ENCODE measurements at regions not wholly inside any gene's neighbourhood (a gene's known extent, or its start where the extent isn't known, plus 50 kb on each side); places are given as distances from the start of the nearest gene placed in this dataset.

DNA sequence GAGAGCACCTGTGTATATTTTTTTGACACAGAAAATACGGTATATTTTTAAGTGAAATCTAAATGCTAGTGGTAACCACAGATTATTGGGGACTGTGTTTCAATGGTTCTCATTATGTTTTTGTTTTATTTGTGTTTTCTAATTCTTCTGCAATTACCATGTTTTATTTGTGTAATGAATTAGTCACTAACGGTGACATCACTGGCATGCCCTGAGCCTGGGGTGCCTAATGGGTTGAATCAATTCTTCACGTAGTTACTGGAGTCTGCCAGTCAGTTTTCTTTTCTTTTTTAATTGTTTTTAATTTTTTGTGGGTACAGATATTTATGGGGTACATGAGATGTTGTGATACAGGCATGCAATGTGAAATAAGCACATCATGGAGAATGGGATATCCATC is 168.8 kb downstream of the RELL1 start:
- no peaks in the 10 kb centered on the region for H3K4me1 ChIP-seq (ENCODE audit: control insufficient read depth, insufficient read depth, low read length)
- no peaks in the 10 kb centered on the region for H3K9me3 ChIP-seq (ENCODE audit: control insufficient read depth, insufficient read depth, low read depth, low read length)
- POLR2A ChIA-PET: no interaction called here
- CTCF ChIA-PET: no interaction called here
- no peak overlapping the region for H3K4me3 ChIP-seq (ENCODE audit: low read depth, low read length)
- H3K36me3 ChIP-seq (ENCODE audit: control insufficient read depth in 2 of 2, insufficient read depth in 1 of 2, low read length in 2 of 2): no peaks in the 10 kb centered on the region
- TF ChIP-seq ZNF629 (tag by site-specific recombination; IDR thresholded peaks at IDR 0.05) (0 out of 2 replicates have a peak, but pooled peaks have one; percentile 24), ZBTB21 (tag by site-specific recombination; IDR thresholded peaks at IDR 0.05) (no peak), ZNF366 (tag by site-specific recombination; conservative IDR thresholded peaks at IDR 0.05) (0 out of 2 replicates have a peak, but pooled peaks have one; percentile 12), ZNF157 (tag by site-specific recombination; IDR thresholded peaks at IDR 0.05) (no peak)
- TF ChIP-seq, protein P1, sequence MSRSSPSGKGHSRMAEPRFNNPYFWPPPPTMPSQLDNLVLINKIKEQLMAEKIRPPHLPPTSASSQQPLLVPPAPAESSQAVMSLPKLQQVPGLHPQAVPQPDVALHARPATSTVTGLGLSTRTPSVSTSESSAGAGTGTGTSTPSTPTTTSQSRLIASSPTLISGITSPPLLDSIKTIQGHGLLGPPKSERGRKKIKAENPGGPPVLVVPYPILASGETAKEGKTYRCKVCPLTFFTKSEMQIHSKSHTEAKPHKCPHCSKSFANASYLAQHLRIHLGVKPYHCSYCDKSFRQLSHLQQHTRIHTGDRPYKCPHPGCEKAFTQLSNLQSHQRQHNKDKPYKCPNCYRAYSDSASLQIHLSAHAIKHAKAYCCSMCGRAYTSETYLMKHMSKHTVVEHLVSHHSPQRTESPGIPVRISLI (tag by site-specific recombination; IDR thresholded peaks at IDR 0.05): 0 out of 2 replicates have a peak, but pooled peaks have one; percentile 24
- no peak overlapping the region for H3K27ac ChIP-seq (ENCODE audit: extremely low read depth, low read depth, low read length)

DNA sequence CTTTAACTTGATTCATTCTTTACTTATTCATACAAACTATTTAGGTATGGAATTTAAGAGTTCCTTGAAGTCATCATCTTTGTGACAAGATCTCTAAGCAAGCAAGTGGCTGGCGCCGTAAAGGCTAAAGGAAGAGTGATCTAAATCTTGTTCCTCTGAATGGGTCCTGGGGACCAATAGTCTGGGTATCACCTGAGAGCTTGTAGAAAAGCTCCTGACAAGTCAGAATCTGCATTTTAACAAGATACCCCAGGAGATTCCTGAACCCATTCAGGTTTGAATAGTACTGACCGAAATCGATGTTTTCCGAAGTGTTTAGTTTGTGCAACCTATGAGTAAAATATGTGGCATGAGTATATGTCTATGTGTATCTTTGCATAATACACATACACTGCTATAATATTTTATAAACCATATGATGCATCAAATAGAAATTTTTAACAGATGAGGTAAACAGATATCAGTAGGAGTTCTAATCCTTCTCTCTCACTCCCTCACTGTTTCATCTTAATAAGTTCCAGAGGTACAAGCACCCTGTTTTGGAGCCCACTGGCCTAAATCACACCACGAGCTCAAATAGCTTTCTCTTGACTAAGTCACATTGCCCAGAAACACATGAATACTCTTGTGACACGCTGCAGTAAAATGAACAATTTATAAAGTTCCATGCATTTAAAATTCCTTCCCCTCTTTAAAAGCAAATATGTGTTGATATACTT is 170.0 kb downstream of the RELL1 start:
- H3K4me1 ChIP-seq (ENCODE audit: control insufficient read depth, insufficient read depth, low read length): no peaks in the 10 kb centered on the region
- no peaks in the 10 kb centered on the region for H3K9me3 ChIP-seq (ENCODE audit: control insufficient read depth, insufficient read depth, low read depth, low read length)
- H3K27ac ChIP-seq (ENCODE audit: extremely low read depth, low read depth, low read length): no peak overlapping the region
- no peak overlapping the region for H3K4me3 ChIP-seq (ENCODE audit: low read depth, low read length)
- TF ChIP-seq ZNF558 (tag by site-specific recombination; IDR thresholded peaks at IDR 0.05) (no peak), ZNF423 (tag by site-specific recombination; IDR thresholded peaks at IDR 0.05) (no peak), ZNF629 (tag by site-specific recombination; IDR thresholded peaks at IDR 0.05) (no peak), ZNF544 (tag by site-specific recombination; IDR thresholded peaks at IDR 0.05) (no peak), ZFP69B (tag by site-specific recombination; IDR thresholded peaks at IDR 0.05) (no peak), ZNF473 (tag by site-specific recombination; IDR thresholded peaks at IDR 0.05) (no peak), ZNF24 (tag by site-specific recombination; IDR thresholded peaks at IDR 0.05) (no peak), ZSCAN30 (tag by site-specific recombination; IDR thresholded peaks at IDR 0.05) (no peak), ZNF658 (tag by site-specific recombination; IDR thresholded peaks at IDR 0.05) (no peak)
- TF ChIP-seq, protein P2, sequence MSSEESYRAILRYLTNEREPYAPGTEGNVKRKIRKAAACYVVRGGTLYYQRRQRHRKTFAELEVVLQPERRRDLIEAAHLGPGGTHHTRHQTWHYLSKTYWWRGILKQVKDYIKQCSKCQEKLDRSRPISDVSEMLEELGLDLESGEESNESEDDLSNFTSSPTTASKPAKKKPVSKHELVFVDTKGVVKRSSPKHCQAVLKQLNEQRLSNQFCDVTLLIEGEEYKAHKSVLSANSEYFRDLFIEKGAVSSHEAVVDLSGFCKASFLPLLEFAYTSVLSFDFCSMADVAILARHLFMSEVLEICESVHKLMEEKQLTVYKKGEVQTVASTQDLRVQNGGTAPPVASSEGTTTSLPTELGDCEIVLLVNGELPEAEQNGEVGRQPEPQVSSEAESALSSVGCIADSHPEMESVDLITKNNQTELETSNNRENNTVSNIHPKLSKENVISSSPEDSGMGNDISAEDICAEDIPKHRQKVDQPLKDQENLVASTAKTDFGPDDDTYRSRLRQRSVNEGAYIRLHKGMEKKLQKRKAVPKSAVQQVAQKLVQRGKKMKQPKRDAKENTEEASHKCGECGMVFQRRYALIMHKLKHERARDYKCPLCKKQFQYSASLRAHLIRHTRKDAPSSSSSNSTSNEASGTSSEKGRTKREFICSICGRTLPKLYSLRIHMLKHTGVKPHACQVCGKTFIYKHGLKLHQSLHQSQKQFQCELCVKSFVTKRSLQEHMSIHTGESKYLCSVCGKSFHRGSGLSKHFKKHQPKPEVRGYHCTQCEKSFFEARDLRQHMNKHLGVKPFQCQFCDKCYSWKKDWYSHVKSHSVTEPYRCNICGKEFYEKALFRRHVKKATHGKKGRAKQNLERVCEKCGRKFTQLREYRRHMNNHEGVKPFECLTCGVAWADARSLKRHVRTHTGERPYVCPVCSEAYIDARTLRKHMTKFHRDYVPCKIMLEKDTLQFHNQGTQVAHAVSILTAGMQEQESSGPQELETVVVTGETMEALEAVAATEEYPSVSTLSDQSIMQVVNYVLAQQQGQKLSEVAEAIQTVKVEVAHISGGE (tag by site-specific recombination; conservative IDR thresholded peaks at IDR 0.05; ENCODE audit: low read depth): no peak
- no peaks in the 10 kb centered on the region for H3K36me3 ChIP-seq (ENCODE audit: control insufficient read depth in 2 of 2, insufficient read depth in 1 of 2, low read length in 2 of 2)
- ChIA-PET CTCF (interaction anchor here (0.7 kb wide), 1 partner anchor 35 kb away, joined by 4 read pairs; no protein-coding TSS in a partner anchor), POLR2A (no interaction called here)

DNA sequence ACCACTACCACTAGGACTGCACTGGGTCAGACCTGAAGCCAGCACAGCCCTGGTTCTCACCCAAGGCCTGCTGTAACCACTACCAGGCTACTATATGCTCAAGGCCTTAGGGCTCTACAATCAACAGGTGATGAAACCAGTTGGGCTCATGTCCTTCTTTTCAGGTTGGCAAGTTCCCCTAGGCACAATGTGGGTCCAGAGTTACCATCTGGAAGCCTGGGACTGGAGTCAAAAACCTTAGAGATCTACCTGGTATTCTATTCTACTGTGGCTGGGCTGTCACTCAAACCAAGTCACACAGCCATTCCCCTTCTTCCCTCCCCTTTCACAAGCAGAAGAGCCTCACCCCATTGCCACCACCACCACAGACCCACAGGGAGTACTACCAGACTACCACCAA is 175.6 kb downstream of the RELL1 start:
- H3K4me3 ChIP-seq (ENCODE audit: low read depth, low read length): no peak overlapping the region
- H3K36me3 ChIP-seq (ENCODE audit: control insufficient read depth in 2 of 2, insufficient read depth in 1 of 2, low read length in 2 of 2): no peaks in the 10 kb centered on the region
- H3K9me3 ChIP-seq (ENCODE audit: control insufficient read depth, insufficient read depth, low read depth, low read length): no peaks in the 10 kb centered on the region
- POLR2A ChIA-PET: no interaction called here
- no peak overlapping the region for H3K27ac ChIP-seq (ENCODE audit: extremely low read depth, low read depth, low read length)
- CTCF ChIA-PET: no interaction called here
- no peaks in the 10 kb centered on the region for H3K4me1 ChIP-seq (ENCODE audit: control insufficient read depth, insufficient read depth, low read length)
- TF ChIP-seq ZNF292 (tag by site-specific recombination; IDR thresholded peaks at IDR 0.05; ENCODE audit: borderline replicate concordance, low read depth): no peak
- no peak for TF ChIP-seq ZNF473 (tag by site-specific recombination; IDR thresholded peaks at IDR 0.05)
- no peak for TF ChIP-seq ZNF214 (tag by site-specific recombination; IDR thresholded peaks at IDR 0.05; ENCODE audit: borderline replicate concordance)
- no peak for TF ChIP-seq ZNF16 (tag by site-specific recombination; IDR thresholded peaks at IDR 0.05; ENCODE audit: low read depth)
- TF ChIP-seq, protein P3, sequence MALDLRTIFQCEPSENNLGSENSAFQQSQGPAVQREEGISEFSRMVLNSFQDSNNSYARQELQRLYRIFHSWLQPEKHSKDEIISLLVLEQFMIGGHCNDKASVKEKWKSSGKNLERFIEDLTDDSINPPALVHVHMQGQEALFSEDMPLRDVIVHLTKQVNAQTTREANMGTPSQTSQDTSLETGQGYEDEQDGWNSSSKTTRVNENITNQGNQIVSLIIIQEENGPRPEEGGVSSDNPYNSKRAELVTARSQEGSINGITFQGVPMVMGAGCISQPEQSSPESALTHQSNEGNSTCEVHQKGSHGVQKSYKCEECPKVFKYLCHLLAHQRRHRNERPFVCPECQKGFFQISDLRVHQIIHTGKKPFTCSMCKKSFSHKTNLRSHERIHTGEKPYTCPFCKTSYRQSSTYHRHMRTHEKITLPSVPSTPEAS (tag by site-specific recombination; IDR thresholded peaks at IDR 0.05): no peak
- no peak for TF ChIP-seq ZNF707 (tag by site-specific recombination; IDR thresholded peaks at IDR 0.05)
- TF ChIP-seq ZNF529 (tag by site-specific recombination; IDR thresholded peaks at IDR 0.05; ENCODE audit: insufficient replicate concordance): no peak
- no peak for TF ChIP-seq ZNF549 (tag by site-specific recombination; IDR thresholded peaks at IDR 0.05)
- TF ChIP-seq, protein P4, sequence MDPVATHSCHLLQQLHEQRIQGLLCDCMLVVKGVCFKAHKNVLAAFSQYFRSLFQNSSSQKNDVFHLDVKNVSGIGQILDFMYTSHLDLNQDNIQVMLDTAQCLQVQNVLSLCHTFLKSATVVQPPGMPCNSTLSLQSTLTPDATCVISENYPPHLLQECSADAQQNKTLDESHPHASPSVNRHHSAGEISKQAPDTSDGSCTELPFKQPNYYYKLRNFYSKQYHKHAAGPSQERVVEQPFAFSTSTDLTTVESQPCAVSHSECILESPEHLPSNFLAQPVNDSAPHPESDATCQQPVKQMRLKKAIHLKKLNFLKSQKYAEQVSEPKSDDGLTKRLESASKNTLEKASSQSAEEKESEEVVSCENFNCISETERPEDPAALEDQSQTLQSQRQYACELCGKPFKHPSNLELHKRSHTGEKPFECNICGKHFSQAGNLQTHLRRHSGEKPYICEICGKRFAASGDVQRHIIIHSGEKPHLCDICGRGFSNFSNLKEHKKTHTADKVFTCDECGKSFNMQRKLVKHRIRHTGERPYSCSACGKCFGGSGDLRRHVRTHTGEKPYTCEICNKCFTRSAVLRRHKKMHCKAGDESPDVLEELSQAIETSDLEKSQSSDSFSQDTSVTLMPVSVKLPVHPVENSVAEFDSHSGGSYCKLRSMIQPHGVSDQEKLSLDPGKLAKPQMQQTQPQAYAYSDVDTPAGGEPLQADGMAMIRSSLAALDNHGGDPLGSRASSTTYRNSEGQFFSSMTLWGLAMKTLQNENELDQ (tag by site-specific recombination; IDR thresholded peaks at IDR 0.05; ENCODE audit: low read depth): no peak
- TF ChIP-seq ZBTB21 (tag by site-specific recombination; IDR thresholded peaks at IDR 0.05): no peak
- TF ChIP-seq GLI2 (tag by site-specific recombination; IDR thresholded peaks at IDR 0.05; ENCODE audit: borderline replicate concordance, low read depth): no peak
- no peak for TF ChIP-seq HOXC10 (CRISPR knock-in tag; IDR thresholded peaks at IDR 0.05)

All from HEK293 (cell line).